SK-N-SH treated with all-trans-retinoic acid at 6 μM for 48 hours (cell line): ENCODE measurements at regions not wholly inside any gene's neighbourhood (a gene's known extent, or its start where the extent isn't known, plus 50 kb on each side); places are given as distances from the start of the nearest gene placed in this dataset.
A peak's percentile ranks its signal among the peaks of the same experiment; 100 is the strongest.

ENCODE experiments used
- ATAC-seq: fragments of 200-7000 bp; cut with Tn5 transposase; 3 replicates; pipeline ENCODE4 v1.9.1; 2020; ENCODE audit warnings: mild to moderate bottlenecking, moderate library complexity
- BACH2 ChIP-seq: fragments of 250-450 bp; sonication (Bioruptor Pico); IDR thresholded peaks from 2 replicates; pipeline ENCODE4 v1.9.0; 2021; ENCODE audit warnings: mild to moderate bottlenecking, borderline replicate concordance
- CREB5 ChIP-seq: fragments of 250-450 bp; sonication (Bioruptor Pico); IDR thresholded peaks from 2 replicates; pipeline ENCODE4 v1.5.1; 2020; ENCODE audit warnings: low read depth, mild to moderate bottlenecking, moderate library complexity
- CSDC2 ChIP-seq: fragments of 250-450 bp; sonication (Bioruptor Pico); IDR thresholded peaks from 2 replicates; pipeline ENCODE4 v1.5.0; 2020; ENCODE audit warnings: mild to moderate bottlenecking, moderate library complexity
- ESRRG ChIP-seq: fragments of 250-450 bp; sonication (Bioruptor Pico); IDR thresholded peaks from 2 replicates; pipeline ENCODE4 v1.6.1; 2021; ENCODE audit warnings: mild to moderate bottlenecking
- GLIS3 ChIP-seq: fragments of 250-450 bp; sonication (Bioruptor Pico); IDR thresholded peaks from 2 replicates; pipeline ENCODE4 v1.5.0; 2020; ENCODE audit warnings: mild to moderate bottlenecking, moderate library complexity
- ISL1 ChIP-seq: fragments of 250-450 bp; sonication (Bioruptor Pico); IDR thresholded peaks from 2 replicates; pipeline ENCODE4 v2.1.2; 2022; ENCODE audit warnings: mild to moderate bottlenecking, moderate library complexity
- OSR1 ChIP-seq: fragments of 250-450 bp; sonication (Bioruptor Pico); IDR thresholded peaks from 2 replicates; pipeline ENCODE4 v1.8.0; 2022; ENCODE audit warnings: moderate library complexity, mild to moderate bottlenecking, inconsistent platforms
- PATZ1 ChIP-seq: fragments of 250-450 bp; sonication (Bioruptor Pico); IDR thresholded peaks from 2 replicates; pipeline ENCODE4 v1.8.0; 2020; ENCODE audit warnings: mild to moderate bottlenecking, moderate library complexity, borderline replicate concordance
- RARB ChIP-seq: fragments of 250-450 bp; sonication (Bioruptor Pico); IDR thresholded peaks from 2 replicates; pipeline ENCODE4 v1.8.0; 2021; ENCODE audit warnings: mild to moderate bottlenecking, moderate library complexity
- TCF4 ChIP-seq: fragments of 250-450 bp; sonication (Bioruptor Pico); IDR thresholded peaks from 2 replicates; pipeline ENCODE4 v1.8.0; 2021; ENCODE audit warnings: mild to moderate bottlenecking, moderate library complexity, borderline replicate concordance
- TOX ChIP-seq: fragments of 250-450 bp; sonication (Bioruptor Pico); IDR thresholded peaks from 2 replicates; pipeline ENCODE4 v1.8.0; 2021; ENCODE audit warnings: mild to moderate bottlenecking, moderate library complexity, borderline replicate concordance
- TSHZ2 ChIP-seq: fragments of 250-450 bp; sonication (Bioruptor Pico); IDR thresholded peaks from 2 replicates; pipeline ENCODE4 v1.5.0; 2020; ENCODE audit warnings: mild to moderate bottlenecking, moderate library complexity
- ZC3H10 ChIP-seq: fragments of 250-450 bp; sonication (Bioruptor Pico); IDR thresholded peaks from 2 replicates; pipeline ENCODE4 v1.5.1; 2021; ENCODE audit warnings: mild to moderate bottlenecking, moderate library complexity
- ZFP3 ChIP-seq: fragments of 250-450 bp; sonication (Bioruptor Pico); IDR thresholded peaks from 2 replicates; pipeline ENCODE4 v1.5.0; 2020; ENCODE audit warnings: mild to moderate bottlenecking, moderate library complexity
- ZNF565 ChIP-seq: fragments of 450-650 bp; formaldehyde crosslinking; conservative IDR thresholded peaks from 2 replicates; pipeline ENCODE4 v1.5.0; 2020; ENCODE audit warnings: low read depth, mild to moderate bottlenecking, moderate library complexity
- TF ChIP-seq, protein P1 (sequence below): fragments of 250-450 bp; sonication (Bioruptor Pico); IDR thresholded peaks from 2 replicates; pipeline ENCODE4 v1.8.0; 2021; ENCODE audit warnings: low read depth, mild to moderate bottlenecking, moderate library complexity, borderline replicate concordance

DNA sequence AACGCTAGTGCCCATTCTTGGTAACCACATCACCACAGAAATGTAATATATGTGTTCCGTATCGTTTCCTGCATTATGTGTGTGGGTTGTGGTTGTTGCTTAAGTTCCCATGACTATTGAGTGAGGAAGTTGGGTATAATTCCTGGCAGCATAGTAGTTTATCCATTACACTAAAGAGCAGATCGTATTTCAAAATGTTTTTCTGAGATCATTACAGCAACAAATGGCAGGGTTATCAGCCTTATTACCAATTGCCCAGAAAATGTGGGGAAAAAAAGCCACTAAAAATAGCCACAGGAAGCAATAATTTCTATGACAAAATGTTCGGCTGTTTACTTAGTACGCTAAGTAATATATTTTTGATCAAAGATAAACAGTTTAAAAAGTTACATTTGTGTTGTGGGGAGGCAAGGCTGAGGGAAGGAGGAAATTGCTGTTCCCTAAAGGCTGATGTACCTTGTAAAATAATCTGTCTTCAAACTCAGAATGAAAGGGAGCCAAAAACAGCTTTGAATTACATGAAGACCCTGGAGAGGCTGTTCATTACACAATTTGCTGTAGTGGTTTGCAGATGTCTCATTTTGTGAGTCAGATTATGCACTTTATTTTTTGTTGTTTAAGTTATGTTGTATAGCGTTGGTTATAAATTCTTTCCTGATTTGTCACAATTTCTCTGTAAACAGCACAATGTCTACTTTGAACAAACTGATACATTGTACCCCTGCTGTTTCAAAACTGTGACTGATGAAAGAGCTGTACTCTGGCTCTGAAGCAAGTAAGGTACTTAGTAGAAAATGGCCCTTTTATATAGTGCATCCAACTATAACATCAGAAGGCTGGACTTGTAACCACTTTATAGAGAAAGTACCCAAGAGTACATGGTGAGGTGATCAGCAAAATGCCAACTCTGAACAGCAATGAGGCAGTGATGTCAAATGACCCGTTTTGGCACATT lies 1028.5 kb downstream of the NR2F1-AS1 start:
- TF ChIP-seq OSR1 (CRISPR knock-in tag): no peak
- peak; percentile 20; the same call in 1 of the 2 replicates for TF ChIP-seq ZC3H10 (CRISPR knock-in tag)
- peak; percentile 61; the same call in 1 of the 2 replicates for TF ChIP-seq TOX (CRISPR knock-in tag)
- no peak for TF ChIP-seq CSDC2 (CRISPR knock-in tag)
- TF ChIP-seq PATZ1 (CRISPR knock-in tag): peak; percentile 83; the same call in 1 of the 2 replicates
- TF ChIP-seq RARB: no peak
- peak; percentile 89 for TF ChIP-seq ISL1 (CRISPR knock-in tag)
- TF ChIP-seq, protein P1, sequence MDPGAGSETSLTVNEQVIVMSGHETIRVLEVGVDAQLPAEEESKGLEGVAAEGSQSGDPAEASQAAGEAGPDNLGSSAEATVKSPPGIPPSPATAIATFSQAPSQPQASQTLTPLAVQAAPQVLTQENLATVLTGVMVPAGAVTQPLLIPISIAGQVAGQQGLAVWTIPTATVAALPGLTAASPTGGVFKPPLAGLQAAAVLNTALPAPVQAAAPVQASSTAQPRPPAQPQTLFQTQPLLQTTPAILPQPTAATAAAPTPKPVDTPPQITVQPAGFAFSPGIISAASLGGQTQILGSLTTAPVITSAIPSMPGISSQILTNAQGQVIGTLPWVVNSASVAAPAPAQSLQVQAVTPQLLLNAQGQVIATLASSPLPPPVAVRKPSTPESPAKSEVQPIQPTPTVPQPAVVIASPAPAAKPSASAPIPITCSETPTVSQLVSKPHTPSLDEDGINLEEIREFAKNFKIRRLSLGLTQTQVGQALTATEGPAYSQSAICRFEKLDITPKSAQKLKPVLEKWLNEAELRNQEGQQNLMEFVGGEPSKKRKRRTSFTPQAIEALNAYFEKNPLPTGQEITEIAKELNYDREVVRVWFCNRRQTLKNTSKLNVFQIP (CRISPR knock-in tag): peak; percentile 50; the same call in 1 of the 2 replicates
- peak; percentile 94 for ATAC-seq

DNA sequence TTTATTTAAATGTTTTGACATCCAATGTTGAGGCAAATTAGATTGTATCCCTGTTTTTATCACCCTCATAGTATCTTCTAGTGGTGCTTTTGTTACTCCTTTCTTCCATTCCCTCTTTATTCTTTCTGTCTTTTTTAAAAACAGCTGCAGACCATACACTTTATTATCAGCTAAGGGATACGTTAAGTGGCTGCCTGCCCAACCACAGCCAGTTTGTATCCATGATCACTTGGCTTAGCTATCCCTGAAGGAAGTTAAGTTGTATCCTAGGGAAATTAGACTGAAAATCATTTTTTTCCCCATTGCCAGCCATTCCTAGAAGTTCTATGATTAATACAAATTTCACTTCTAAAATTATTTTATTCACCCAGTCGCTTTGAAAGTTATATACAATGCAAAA lies 1032.7 kb downstream of the NR2F1-AS1 start:
- ATAC-seq: no peak
- TF ChIP-seq ESRRG (CRISPR knock-in tag) (no peak), ZC3H10 (CRISPR knock-in tag) (no peak), CSDC2 (CRISPR knock-in tag) (no peak), BACH2 (no peak), GLIS3 (CRISPR knock-in tag) (no peak), ZNF565 (CRISPR knock-in tag) (no peak), TCF4 (CRISPR knock-in tag) (no peak), CREB5 (no peak), TSHZ2 (no peak)

DNA sequence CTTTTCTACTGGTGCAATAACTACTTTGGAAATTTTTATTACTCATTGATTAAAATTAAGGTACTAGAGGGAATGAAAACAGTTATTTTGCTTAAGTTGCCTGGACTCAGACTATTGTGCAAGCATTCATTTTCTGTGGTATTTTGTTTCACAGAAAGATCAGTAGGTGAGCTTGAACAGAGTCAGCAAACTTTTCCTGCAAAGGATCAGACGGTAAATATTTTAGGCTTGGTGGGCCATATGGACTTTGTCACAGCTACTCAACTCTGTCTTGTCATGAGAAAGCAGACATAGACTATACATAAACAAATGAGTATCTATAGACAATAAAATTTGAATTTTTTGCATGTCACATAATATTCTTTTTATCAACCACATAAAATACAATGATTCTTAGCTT lies 1036.4 kb downstream of the NR2F1-AS1 start:
- TF ChIP-seq ZFP3 (CRISPR knock-in tag): no peak
- no peak for TF ChIP-seq BACH2
- no peak for TF ChIP-seq TCF4 (CRISPR knock-in tag)
- no peak for TF ChIP-seq PATZ1 (CRISPR knock-in tag)
- TF ChIP-seq, protein P1 (CRISPR knock-in tag): no peak
- no peak for TF ChIP-seq OSR1 (CRISPR knock-in tag)
- TF ChIP-seq, all 23 proteins: peak for 0
- ATAC-seq: peak; percentile 58; the same call in 2 of the 3 replicates
